ENCODE measurements at regions not wholly inside any gene's neighbourhood (a gene's known extent, or its start where the extent isn't known, plus 50 kb on each side); places are given as distances from the start of the nearest gene placed in this dataset.

DNA sequence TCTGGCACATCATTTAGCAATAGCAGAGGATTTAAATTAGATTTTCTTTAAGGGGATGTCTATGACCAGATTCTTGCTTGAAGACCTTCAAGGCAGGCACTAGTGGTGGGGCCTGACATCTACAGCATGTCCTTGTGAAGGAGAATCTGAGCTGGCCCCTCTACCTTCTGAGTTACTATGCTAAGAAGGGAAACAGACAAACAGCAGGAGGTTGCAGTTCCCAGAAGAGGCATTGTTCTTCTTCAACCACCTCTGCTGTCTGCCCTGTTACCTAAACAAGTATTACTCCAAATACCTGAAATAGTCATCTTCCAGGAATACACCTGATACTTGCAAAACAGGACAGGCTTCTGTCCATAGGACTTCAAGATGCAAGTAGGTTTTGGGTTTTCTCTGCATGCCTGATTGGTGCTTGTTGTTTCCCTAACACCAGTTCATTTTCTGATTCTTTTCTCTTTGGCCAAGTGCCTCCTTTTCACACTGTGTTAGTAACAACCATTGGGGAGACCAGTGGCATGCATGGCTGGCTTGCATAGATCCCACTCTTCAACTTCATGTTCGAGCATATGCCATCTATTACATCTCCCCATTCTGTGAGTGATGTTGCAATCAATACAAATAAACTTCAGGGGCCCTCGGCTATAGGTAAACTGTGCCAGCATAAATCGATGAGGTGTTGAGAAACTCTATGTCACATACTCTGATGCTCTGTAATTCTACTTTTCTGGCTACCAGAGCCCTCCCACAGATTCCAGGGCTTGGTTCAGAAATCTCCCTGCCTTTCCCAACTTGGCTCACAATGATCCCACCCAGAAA is 93.0 kb upstream of the DUSP10 start:
- DNase-seq: no peak
- no peaks in the 10 kb centered on the region for H3K4me1 Mint-ChIP-seq (ENCODE audit: low read depth, unreplicated experiment)
- TF ChIP-seq CTCF (IDR thresholded peaks at IDR 0.05; ENCODE audit: partially characterized antibody, unreplicated experiment): no peak
- H3K9me3 Mint-ChIP-seq (ENCODE audit: unreplicated experiment): peaks cover 1% of the 10 kb centered on the region
- H3K27me3 Mint-ChIP-seq (ENCODE audit: unreplicated experiment): peaks cover 2% of the 10 kb centered on the region
- no peak overlapping the region for H3K27ac Mint-ChIP-seq (ENCODE audit: unreplicated experiment)
- no peaks in the 10 kb centered on the region for H3K36me3 Mint-ChIP-seq (ENCODE audit: unreplicated experiment)
- no peak overlapping the region for H3K4me3 Mint-ChIP-seq (ENCODE audit: unreplicated experiment)

DNA sequence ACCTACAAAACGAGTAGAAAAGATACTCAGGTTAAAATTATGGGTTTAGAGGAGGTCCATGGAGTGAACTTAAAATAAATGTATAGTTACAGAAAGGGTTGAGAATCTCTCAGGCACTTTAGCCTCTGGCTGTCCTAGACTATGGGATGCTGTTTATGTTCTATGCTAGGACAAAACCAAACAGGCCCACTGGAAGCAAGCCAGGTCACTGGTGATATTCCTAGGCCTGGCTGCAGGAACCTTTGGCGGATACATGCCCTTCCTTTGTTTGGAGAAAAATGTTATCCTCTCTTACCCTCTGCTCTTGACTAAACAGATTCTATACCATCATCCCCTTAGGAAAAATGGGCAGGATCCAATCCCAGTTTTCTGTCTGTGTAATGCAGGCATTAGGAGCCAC is 90.7 kb upstream of the DUSP10 start:
- DNase-seq: no peak
- H3K9me3 Mint-ChIP-seq (ENCODE audit: unreplicated experiment): no peaks in the 10 kb centered on the region
- no peak for TF ChIP-seq CTCF (IDR thresholded peaks at IDR 0.05; ENCODE audit: partially characterized antibody, unreplicated experiment)
- H3K36me3 Mint-ChIP-seq (ENCODE audit: unreplicated experiment): no peaks in the 10 kb centered on the region
- no peak overlapping the region for H3K4me3 Mint-ChIP-seq (ENCODE audit: unreplicated experiment)
- no peaks in the 10 kb centered on the region for H3K4me1 Mint-ChIP-seq (ENCODE audit: low read depth, unreplicated experiment)
- no peak overlapping the region for H3K27ac Mint-ChIP-seq (ENCODE audit: unreplicated experiment)
- H3K27me3 Mint-ChIP-seq (ENCODE audit: unreplicated experiment): peaks cover 2% of the 10 kb centered on the region

DNA sequence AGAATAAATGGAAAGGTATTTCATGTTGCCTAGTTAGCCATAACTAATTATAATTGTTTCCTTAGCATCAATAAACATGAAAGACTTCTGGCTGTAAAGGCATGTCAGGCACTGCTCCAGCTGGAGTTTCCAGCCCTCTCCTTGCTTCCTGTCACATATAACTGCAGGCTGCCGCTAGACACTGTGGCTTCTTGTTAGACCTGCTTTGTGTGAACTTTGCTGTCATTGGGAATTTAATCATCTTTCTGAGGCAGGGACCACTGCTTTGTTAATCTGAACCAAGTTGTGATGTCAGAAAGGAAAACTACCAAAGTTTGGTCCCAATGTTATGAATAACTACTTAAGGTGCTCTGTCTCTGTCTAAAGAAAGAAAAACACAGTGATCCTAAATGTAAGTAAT is 90.3 kb upstream of the DUSP10 start:
- H3K4me1 Mint-ChIP-seq (ENCODE audit: low read depth, unreplicated experiment): no peaks in the 10 kb centered on the region
- TF ChIP-seq CTCF (IDR thresholded peaks at IDR 0.05; ENCODE audit: partially characterized antibody, unreplicated experiment): no peak
- peaks cover 2% of the 10 kb centered on the region for H3K27me3 Mint-ChIP-seq (ENCODE audit: unreplicated experiment)
- no peaks in the 10 kb centered on the region for H3K9me3 Mint-ChIP-seq (ENCODE audit: unreplicated experiment)
- no peaks in the 10 kb centered on the region for H3K36me3 Mint-ChIP-seq (ENCODE audit: unreplicated experiment)
- H3K27ac Mint-ChIP-seq (ENCODE audit: unreplicated experiment): no peak overlapping the region
- no peak for DNase-seq
- H3K4me3 Mint-ChIP-seq (ENCODE audit: unreplicated experiment): no peak overlapping the region

GRCh38 chr1:221829327-221830015 is 87.6 kb upstream of the DUSP10 start:
- Mint-ChIP-seq H3K4me3 (ENCODE audit: unreplicated experiment) (no peak overlapping the region), H3K27ac (ENCODE audit: unreplicated experiment) (no peak overlapping the region), H3K4me1 (ENCODE audit: low read depth, unreplicated experiment) (no peaks in the 10 kb centered on the region), H3K36me3 (ENCODE audit: unreplicated experiment) (no peaks in the 10 kb centered on the region), H3K27me3 (ENCODE audit: unreplicated experiment) (no peaks in the 10 kb centered on the region), H3K9me3 (ENCODE audit: unreplicated experiment) (no peaks in the 10 kb centered on the region)
- TF ChIP-seq CTCF (IDR thresholded peaks at IDR 0.05; ENCODE audit: partially characterized antibody, unreplicated experiment): no peak
- no peak for DNase-seq

DNA sequence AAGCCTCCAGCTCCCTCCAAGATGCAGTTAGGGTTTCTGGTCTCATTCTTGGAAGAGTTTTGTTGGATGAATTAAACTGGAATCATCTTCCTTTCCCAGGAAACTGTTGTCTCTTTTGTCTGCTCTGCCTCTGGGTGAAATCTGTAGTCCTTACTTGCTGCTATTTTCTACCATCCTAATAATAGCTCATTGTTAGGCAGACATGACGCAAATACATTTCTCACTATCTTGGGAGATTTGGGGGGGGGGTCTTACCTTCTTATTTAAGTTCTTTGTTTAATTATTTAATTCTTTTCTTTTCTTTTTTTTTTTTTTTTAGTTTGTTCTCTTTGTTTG is 85.4 kb upstream of the DUSP10 start:
- H3K9me3 Mint-ChIP-seq (ENCODE audit: unreplicated experiment): peaks cover 2% of the 10 kb centered on the region
- H3K27me3 Mint-ChIP-seq (ENCODE audit: unreplicated experiment): no peaks in the 10 kb centered on the region
- DNase-seq: no peak

More for the DNA sequence above, 85.4 kb upstream of the DUSP10 start:
- no peak overlapping the region for H3K4me3 Mint-ChIP-seq (ENCODE audit: unreplicated experiment)
- H3K36me3 Mint-ChIP-seq (ENCODE audit: unreplicated experiment): no peaks in the 10 kb centered on the region
- no peak overlapping the region for H3K27ac Mint-ChIP-seq (ENCODE audit: unreplicated experiment)
- no peak for TF ChIP-seq CTCF (IDR thresholded peaks at IDR 0.05; ENCODE audit: partially characterized antibody, unreplicated experiment)
- no peaks in the 10 kb centered on the region for H3K4me1 Mint-ChIP-seq (ENCODE audit: low read depth, unreplicated experiment)
